Neural cell (in vitro differentiated cells): ENCODE measurements at regions not wholly inside any gene's neighbourhood (a gene's known extent, or its start where the extent isn't known, plus 50 kb on each side); places are given as distances from the start of the nearest gene placed in this dataset.

Experiments used
- EP300 ChIP-seq: fragments of 450-650 bp; conservative IDR thresholded peaks from 2 replicates; pipeline ENCODE4 v1.6.1; 2014; ENCODE audit warnings: antibody characterized with exemption, mild to moderate bottlenecking, moderate library complexity; ENCODE audit not compliant: poor library complexity, severe bottlenecking
- EZH2 ChIP-seq: fragments of 200-600, 300-800 bp; shearing (Covaris generic), sonication (generic); IDR thresholded peaks from 2 replicates; pipeline ENCODE4 v1.6.1; 2014; ENCODE audit warnings: antibody characterized with exemption, low read length, borderline replicate concordance, mild to moderate bottlenecking; ENCODE audit not compliant: insufficient read depth, poor library complexity, severe bottlenecking
- POLR2AphosphoS5 ChIP-seq: IDR thresholded peaks from 2 replicates; pipeline ENCODE4 v1.6.1; 2012
- RAD21 ChIP-seq: fragments of 450-650 bp; conservative IDR thresholded peaks from 2 replicates; pipeline ENCODE4 v1.6.1; 2014; ENCODE audit warnings: antibody characterized with exemption, mild to moderate bottlenecking, moderate library complexity
- SMC3 ChIP-seq: fragments of 450-650 bp; conservative IDR thresholded peaks from 2 replicates; pipeline ENCODE4 v1.6.1; 2014; ENCODE audit warnings: antibody characterized with exemption, mild to moderate bottlenecking, moderate library complexity; ENCODE audit not compliant: poor library complexity
- TAF1 ChIP-seq: IDR thresholded peaks from 2 replicates; pipeline ENCODE4 v1.6.1; 2012; ENCODE audit warnings: low read depth
- TF ChIP-seq, protein P1 (sequence below): fragments of 450-650 bp; IDR thresholded peaks from 2 replicates; pipeline ENCODE4 v1.5.1; 2014; ENCODE audit warnings: antibody characterized with exemption, mild to moderate bottlenecking, moderate library complexity; ENCODE audit not compliant: poor library complexity, severe bottlenecking
- TF ChIP-seq, protein P2 (sequence below): IDR thresholded peaks from 2 replicates; pipeline ENCODE4 v1.6.1; 2012; ENCODE audit warnings: borderline replicate concordance

DNA sequence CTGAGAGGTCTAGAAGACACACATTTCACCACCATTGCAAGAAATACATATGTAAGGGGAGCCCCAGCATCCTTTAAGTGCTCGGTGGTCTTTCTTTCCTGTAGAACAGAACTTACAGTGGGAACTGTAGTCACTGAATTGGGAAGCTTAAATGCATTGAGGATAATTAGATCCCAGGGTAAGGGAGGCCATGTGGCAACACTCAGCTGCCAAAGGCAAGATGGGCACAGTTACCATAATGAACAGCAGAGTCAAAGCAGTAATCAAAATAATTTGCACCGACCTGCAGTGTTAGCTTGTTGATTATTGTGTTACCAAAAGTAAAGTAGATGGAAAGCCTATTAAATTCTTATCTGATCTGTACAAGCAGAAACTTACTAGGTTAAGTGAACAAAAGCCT is 291.2 kb upstream of the PCDH20 start:
- TF ChIP-seq RAD21, result no peak
- TF ChIP-seq, protein P1, sequence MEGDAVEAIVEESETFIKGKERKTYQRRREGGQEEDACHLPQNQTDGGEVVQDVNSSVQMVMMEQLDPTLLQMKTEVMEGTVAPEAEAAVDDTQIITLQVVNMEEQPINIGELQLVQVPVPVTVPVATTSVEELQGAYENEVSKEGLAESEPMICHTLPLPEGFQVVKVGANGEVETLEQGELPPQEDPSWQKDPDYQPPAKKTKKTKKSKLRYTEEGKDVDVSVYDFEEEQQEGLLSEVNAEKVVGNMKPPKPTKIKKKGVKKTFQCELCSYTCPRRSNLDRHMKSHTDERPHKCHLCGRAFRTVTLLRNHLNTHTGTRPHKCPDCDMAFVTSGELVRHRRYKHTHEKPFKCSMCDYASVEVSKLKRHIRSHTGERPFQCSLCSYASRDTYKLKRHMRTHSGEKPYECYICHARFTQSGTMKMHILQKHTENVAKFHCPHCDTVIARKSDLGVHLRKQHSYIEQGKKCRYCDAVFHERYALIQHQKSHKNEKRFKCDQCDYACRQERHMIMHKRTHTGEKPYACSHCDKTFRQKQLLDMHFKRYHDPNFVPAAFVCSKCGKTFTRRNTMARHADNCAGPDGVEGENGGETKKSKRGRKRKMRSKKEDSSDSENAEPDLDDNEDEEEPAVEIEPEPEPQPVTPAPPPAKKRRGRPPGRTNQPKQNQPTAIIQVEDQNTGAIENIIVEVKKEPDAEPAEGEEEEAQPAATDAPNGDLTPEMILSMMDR, result no peak
- no peak for TF ChIP-seq EZH2
- no peak for TF ChIP-seq POLR2AphosphoS5
- TF ChIP-seq EP300, result no peak
- TF ChIP-seq, protein P2, sequence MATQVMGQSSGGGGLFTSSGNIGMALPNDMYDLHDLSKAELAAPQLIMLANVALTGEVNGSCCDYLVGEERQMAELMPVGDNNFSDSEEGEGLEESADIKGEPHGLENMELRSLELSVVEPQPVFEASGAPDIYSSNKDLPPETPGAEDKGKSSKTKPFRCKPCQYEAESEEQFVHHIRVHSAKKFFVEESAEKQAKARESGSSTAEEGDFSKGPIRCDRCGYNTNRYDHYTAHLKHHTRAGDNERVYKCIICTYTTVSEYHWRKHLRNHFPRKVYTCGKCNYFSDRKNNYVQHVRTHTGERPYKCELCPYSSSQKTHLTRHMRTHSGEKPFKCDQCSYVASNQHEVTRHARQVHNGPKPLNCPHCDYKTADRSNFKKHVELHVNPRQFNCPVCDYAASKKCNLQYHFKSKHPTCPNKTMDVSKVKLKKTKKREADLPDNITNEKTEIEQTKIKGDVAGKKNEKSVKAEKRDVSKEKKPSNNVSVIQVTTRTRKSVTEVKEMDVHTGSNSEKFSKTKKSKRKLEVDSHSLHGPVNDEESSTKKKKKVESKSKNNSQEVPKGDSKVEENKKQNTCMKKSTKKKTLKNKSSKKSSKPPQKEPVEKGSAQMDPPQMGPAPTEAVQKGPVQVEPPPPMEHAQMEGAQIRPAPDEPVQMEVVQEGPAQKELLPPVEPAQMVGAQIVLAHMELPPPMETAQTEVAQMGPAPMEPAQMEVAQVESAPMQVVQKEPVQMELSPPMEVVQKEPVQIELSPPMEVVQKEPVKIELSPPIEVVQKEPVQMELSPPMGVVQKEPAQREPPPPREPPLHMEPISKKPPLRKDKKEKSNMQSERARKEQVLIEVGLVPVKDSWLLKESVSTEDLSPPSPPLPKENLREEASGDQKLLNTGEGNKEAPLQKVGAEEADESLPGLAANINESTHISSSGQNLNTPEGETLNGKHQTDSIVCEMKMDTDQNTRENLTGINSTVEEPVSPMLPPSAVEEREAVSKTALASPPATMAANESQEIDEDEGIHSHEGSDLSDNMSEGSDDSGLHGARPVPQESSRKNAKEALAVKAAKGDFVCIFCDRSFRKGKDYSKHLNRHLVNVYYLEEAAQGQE, result no peak
- TF ChIP-seq TAF1, result no peak
- TF ChIP-seq SMC3, result no peak
